A673 (cell line): ENCODE measurements at regions not wholly inside any gene's neighbourhood (a gene's known extent, or its start where the extent isn't known, plus 50 kb on each side); places are given as distances from the start of the nearest gene placed in this dataset.

Experiments
- EZH2 ChIP-seq: fragments of 200-600 bp; sonication (generic); IDR thresholded peaks from 2 replicates; pipeline ENCODE4 v1.6.1; 2017; ENCODE audit warnings: borderline replicate concordance, low read depth, mild to moderate bottlenecking, mixed read lengths, antibody characterized with exemption, low read length; ENCODE audit not compliant: poor library complexity, severe bottlenecking
- TF ChIP-seq, protein P1 (sequence below): fragments of 300-800, 200-600 bp; sonication (generic); conservative IDR thresholded peaks from 2 replicates; pipeline ENCODE4 v1.5.1; 2017; ENCODE audit warnings: low read depth, mild to moderate bottlenecking, antibody characterized with exemption, low read length, moderate library complexity, mixed read lengths

DNA sequence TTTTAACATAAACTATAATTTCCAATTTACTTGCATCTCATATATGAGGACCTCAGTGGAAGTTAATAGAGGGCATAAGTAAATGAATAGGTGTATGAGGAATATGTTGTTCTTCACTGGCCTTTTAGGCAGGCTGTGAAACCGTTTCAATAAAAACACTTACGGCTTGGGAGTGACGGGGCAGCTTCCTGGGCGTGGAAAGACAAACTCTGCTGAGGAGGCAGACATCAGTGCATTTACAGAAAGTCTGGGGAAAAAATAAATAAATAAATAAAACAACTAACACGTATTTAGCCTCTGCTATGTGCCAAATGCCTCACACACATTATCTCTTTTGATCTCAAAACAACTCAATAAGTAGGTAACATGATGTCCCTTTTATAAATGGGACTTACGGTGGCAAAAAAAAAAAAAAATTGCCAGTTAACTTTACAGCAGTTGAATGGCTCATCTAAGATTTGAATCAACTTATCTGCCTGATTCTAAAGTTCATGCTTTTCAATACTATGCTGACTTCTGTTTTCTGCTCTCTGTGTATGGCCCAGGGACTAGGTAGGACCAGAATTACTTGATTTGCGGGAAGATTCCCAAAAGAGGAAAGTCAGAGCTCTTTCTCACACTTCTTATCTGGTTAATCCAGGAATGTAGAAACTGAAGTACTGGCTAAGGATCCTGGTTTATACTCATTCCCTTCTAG, 77.5 kb upstream of the LRATD1 start:
- TF ChIP-seq, protein P1, sequence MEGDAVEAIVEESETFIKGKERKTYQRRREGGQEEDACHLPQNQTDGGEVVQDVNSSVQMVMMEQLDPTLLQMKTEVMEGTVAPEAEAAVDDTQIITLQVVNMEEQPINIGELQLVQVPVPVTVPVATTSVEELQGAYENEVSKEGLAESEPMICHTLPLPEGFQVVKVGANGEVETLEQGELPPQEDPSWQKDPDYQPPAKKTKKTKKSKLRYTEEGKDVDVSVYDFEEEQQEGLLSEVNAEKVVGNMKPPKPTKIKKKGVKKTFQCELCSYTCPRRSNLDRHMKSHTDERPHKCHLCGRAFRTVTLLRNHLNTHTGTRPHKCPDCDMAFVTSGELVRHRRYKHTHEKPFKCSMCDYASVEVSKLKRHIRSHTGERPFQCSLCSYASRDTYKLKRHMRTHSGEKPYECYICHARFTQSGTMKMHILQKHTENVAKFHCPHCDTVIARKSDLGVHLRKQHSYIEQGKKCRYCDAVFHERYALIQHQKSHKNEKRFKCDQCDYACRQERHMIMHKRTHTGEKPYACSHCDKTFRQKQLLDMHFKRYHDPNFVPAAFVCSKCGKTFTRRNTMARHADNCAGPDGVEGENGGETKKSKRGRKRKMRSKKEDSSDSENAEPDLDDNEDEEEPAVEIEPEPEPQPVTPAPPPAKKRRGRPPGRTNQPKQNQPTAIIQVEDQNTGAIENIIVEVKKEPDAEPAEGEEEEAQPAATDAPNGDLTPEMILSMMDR, result no peak
- no peak for TF ChIP-seq EZH2
